ENCODE measurements at regions not wholly inside any gene's neighbourhood (a gene's known extent, or its start where the extent isn't known, plus 50 kb on each side); places are given as distances from the start of the nearest gene placed in this dataset.
A peak's percentile ranks its signal among the peaks of the same experiment; 100 is the strongest.

DNA sequence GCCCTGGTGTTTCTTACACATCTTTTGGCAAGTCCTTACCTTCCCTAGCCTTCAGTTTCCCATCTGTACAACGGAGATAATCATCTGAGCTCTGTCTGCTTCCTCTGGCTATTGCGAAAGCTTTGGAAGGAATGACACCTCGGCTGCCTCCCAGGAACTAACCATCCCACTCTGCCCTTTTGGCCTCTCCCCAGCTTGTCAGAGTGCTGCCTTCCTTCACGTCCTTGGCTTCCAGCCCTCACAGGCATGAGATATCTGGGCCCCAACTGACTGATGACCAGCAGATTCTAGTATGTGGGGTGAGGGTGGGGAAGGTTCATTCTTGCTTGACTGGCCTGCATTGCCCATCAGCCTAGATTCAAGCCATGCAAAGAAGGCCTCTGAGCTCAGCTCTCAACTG, 253.1 kb upstream of the FGGY start (continued):
- TF ChIP-seq BACH1 (tag; IDR thresholded peaks at IDR 0.05) (0 out of 2 replicates have a peak, but pooled peaks have one; percentile 27), ZNF253 (CRISPR knock-in tag; conservative IDR thresholded peaks at IDR 0.05) (no peak), CREB3 (tag; conservative IDR thresholded peaks at IDR 0.05; ENCODE audit: low read depth) (no peak), FOXM1 (IDR thresholded peaks at IDR 0.05; ENCODE audit: low read depth) (no peak), FOXM1 (CRISPR knock-in tag; IDR thresholded peaks at IDR 0.05; ENCODE audit: low read depth) (no peak), MAFG (tag; conservative IDR thresholded peaks at IDR 0.05) (peak; percentile 30; the same call in 1 of the 2 replicates), HMBOX1 (IDR thresholded peaks at IDR 0.05) (peak; percentile 82), ZNF79 (CRISPR knock-in tag; IDR thresholded peaks at IDR 0.05; ENCODE audit: low read depth) (no peak), GATA2 (CRISPR knock-in tag; IDR thresholded peaks at IDR 0.05) (peak; percentile 72), HDAC1 (IDR thresholded peaks at IDR 0.05) (peak in 1 of 2 experiments; percentile 52; a peak in 1 of 4 replicates), ZFP1 (CRISPR knock-in tag; IDR thresholded peaks at IDR 0.05) (no peak), SREBF1 (IDR thresholded peaks at IDR 0.05; ENCODE audit: borderline replicate concordance, low read depth, low read length) (no peak)
- TF ChIP-seq, protein P1, sequence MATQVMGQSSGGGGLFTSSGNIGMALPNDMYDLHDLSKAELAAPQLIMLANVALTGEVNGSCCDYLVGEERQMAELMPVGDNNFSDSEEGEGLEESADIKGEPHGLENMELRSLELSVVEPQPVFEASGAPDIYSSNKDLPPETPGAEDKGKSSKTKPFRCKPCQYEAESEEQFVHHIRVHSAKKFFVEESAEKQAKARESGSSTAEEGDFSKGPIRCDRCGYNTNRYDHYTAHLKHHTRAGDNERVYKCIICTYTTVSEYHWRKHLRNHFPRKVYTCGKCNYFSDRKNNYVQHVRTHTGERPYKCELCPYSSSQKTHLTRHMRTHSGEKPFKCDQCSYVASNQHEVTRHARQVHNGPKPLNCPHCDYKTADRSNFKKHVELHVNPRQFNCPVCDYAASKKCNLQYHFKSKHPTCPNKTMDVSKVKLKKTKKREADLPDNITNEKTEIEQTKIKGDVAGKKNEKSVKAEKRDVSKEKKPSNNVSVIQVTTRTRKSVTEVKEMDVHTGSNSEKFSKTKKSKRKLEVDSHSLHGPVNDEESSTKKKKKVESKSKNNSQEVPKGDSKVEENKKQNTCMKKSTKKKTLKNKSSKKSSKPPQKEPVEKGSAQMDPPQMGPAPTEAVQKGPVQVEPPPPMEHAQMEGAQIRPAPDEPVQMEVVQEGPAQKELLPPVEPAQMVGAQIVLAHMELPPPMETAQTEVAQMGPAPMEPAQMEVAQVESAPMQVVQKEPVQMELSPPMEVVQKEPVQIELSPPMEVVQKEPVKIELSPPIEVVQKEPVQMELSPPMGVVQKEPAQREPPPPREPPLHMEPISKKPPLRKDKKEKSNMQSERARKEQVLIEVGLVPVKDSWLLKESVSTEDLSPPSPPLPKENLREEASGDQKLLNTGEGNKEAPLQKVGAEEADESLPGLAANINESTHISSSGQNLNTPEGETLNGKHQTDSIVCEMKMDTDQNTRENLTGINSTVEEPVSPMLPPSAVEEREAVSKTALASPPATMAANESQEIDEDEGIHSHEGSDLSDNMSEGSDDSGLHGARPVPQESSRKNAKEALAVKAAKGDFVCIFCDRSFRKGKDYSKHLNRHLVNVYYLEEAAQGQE (IDR thresholded peaks at IDR 0.05; ENCODE audit: borderline replicate concordance) = peak; percentile 45; the same call in 1 of the 2 replicates
- TF ChIP-seq, protein P1 (CRISPR knock-in tag; IDR thresholded peaks at IDR 0.05; ENCODE audit: low read depth) = no peak
- TF ChIP-seq, protein P2, sequence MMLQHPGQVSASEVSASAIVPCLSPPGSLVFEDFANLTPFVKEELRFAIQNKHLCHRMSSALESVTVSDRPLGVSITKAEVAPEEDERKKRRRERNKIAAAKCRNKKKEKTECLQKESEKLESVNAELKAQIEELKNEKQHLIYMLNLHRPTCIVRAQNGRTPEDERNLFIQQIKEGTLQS (IDR thresholded peaks at IDR 0.05) = peak; percentile 75
- TF ChIP-seq, protein P2 (CRISPR knock-in tag; conservative IDR thresholded peaks at IDR 0.05) = no peak
- TF ChIP-seq, protein P3, sequence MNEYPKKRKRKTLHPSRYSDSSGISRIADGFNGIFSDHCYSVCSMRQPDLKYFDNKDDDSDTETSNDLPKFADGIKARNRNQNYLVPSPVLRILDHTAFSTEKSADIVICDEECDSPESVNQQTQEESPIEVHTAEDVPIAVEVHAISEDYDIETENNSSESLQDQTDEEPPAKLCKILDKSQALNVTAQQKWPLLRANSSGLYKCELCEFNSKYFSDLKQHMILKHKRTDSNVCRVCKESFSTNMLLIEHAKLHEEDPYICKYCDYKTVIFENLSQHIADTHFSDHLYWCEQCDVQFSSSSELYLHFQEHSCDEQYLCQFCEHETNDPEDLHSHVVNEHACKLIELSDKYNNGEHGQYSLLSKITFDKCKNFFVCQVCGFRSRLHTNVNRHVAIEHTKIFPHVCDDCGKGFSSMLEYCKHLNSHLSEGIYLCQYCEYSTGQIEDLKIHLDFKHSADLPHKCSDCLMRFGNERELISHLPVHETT (CRISPR knock-in tag; conservative IDR thresholded peaks at IDR 0.05 in 1 of 2, IDR thresholded peaks at IDR 0.05 in 1 of 2) = peak in 1 of 2 experiments; percentile 59; a peak in 1 of 4 replicates
